HCT116 (cell line): ENCODE measurements at regions not wholly inside any gene's neighbourhood (a gene's known extent, or its start where the extent isn't known, plus 50 kb on each side); places are given as distances from the start of the nearest gene placed in this dataset.
A peak's percentile ranks its signal among the peaks of the same experiment; 100 is the strongest.

Source experiments
- ATAC-seq: fragments of 200-7000 bp; cut with Tn5 transposase; 2 replicates; pipeline ENCODE4 v1.9.1; 2020; ENCODE audit warnings: mild to moderate bottlenecking, moderate library complexity
- BruUV-seq: library from RNA; stranded (reverse); fragments of 400-500 nt; replicated peaks from 2 replicates; lab custom pipeline; 2021; lab: Mats Ljungman, UMichigan
- CTCF ChIA-PET: fragments of 300-600 bp; sonication (Branson Sonifier 250); formaldehyde crosslinking; loops from one replicate; lab custom pipeline; 2021; ENCODE audit warnings: antibody characterized with exemption; lab: Charles Lee
- POLR2A ChIA-PET: fragments of 300-600, 350-600 bp; sonication (Branson Sonifier 250); formaldehyde crosslinking; loops from one replicate; lab custom pipeline; 2021; ENCODE audit warnings: antibody characterized with exemption; lab: Charles Lee
- RAD21 ChIA-PET, 2 experiments: fragments of 300-600 bp; sonication (Branson Sonifier 250); formaldehyde crosslinking; loops; one replicate each; lab custom pipeline; 2023; ENCODE audit warnings: low total read pairs in 2 of 2; ENCODE audit not compliant: uncharacterized antibody in 2 of 2, unreplicated experiment in 2 of 2, low non-redundant PET in 1 of 2; lab: Charles Lee
- DNase-seq: peaks from one replicate; pipeline ENCODE4 v3.0.0-alpha.2; 2010; ENCODE audit warnings: low read depth, low spot score
- H2AFZ ChIP-seq: fragments of 200-600 bp; shearing (Covaris generic), sonication (generic); 2 replicates; pipeline ENCODE4 v1.6.1; 2017; ENCODE audit warnings: low read depth, mixed run types, mixed read lengths, antibody characterized with exemption, low read length; ENCODE audit not compliant: poor library complexity, severe bottlenecking
- H3K27ac ChIP-seq: 2 replicates; pipeline ENCODE4 v1.5.1; 2012; ENCODE audit warnings: low read depth, low read length
- H3K27me3 ChIP-seq: fragments of 200-600 bp; sonication (generic); 2 replicates; pipeline ENCODE4 v1.6.1; 2016; ENCODE audit warnings: mixed run types, low read length, mixed read lengths; ENCODE audit not compliant: insufficient read depth
- H3K36me3 ChIP-seq, 2 experiments: fragments of 200-500 bp in 1 of 2; fragments of 200-600 bp in 1 of 2; sonication (Bioruptor generic) in 1 of 2; sonication (generic) in 1 of 2; 2 replicates each; pipeline versions ENCODE4 v1.5.1 to v1.6.1; 2014 to 2016; ENCODE audit warnings: low read length in 2 of 2, inconsistent platforms in 1 of 2, mixed read lengths in 1 of 2, mixed run types in 1 of 2; ENCODE audit not compliant: insufficient read depth in 2 of 2, control insufficient read depth in 1 of 2
- H3K4me1 ChIP-seq, 2 experiments: fragments of 200-600 bp in 1 of 2; sonication (generic) in 1 of 2; 2 replicates each; pipeline versions ENCODE4 v1.5.1 to v1.6.1; 2012 to 2017; ENCODE audit warnings: low read length in 2 of 2, inconsistent platforms in 1 of 2, mild to moderate bottlenecking in 1 of 2, mixed read lengths in 1 of 2, mixed run types in 1 of 2, moderate library complexity in 1 of 2; ENCODE audit not compliant: insufficient read depth in 2 of 2, control insufficient read depth in 1 of 2
- H3K4me2 ChIP-seq: fragments of 200-600 bp; sonication (generic); 2 replicates; pipeline ENCODE4 v1.6.1; 2017; ENCODE audit warnings: mixed run types, low read length, mixed read lengths
- H3K4me3 ChIP-seq, 2 experiments: fragments of 200-600 bp in 1 of 2; sonication (generic) in 1 of 2; replicated peaks in 1 of 2; 2 replicates each; pipeline ENCODE4 v1.5.1; 2011 to 2016; ENCODE audit warnings: low read length in 2 of 2, control low read depth in 1 of 2, low read depth in 1 of 2, mild to moderate bottlenecking in 1 of 2, mixed read lengths in 1 of 2, mixed run types in 1 of 2
- H3K79me2 ChIP-seq: fragments of 200-600 bp; sonication (generic); 2 replicates; pipeline ENCODE4 v1.6.1; 2017; ENCODE audit warnings: mild to moderate bottlenecking, mixed run types, low read length, moderate library complexity, mixed read lengths; ENCODE audit not compliant: insufficient read depth
- H3K9ac ChIP-seq: fragments of 200-600 bp; sonication (generic); 2 replicates; pipeline ENCODE4 v1.6.1; 2016; ENCODE audit warnings: low read length, mixed read lengths
- H3K9me2 ChIP-seq: fragments of 200-600 bp; sonication (generic), shearing (Covaris generic); 2 replicates; pipeline ENCODE4 v1.6.1; 2017; ENCODE audit warnings: mixed run types, mild to moderate bottlenecking, moderate library complexity; ENCODE audit not compliant: insufficient read depth
- H3K9me3 ChIP-seq, 2 experiments: fragments of 200-500 bp in 1 of 2; fragments of 200-600 bp in 1 of 2; sonication (Bioruptor generic) in 1 of 2; sonication (generic) in 1 of 2; 2 replicates each; pipeline ENCODE4 v1.6.1; 2014 to 2017; ENCODE audit warnings: low read length in 2 of 2, mixed read lengths in 2 of 2, inconsistent platforms in 1 of 2, low read depth in 1 of 2, mild to moderate bottlenecking in 1 of 2, mixed run types in 1 of 2, moderate library complexity in 1 of 2; ENCODE audit not compliant: control insufficient read depth in 1 of 2, insufficient read depth in 1 of 2
- H4K20me1 ChIP-seq: fragments of 200-600 bp; sonication (generic), shearing (Covaris generic); 2 replicates; pipeline ENCODE4 v1.6.1; 2017; ENCODE audit warnings: mixed run types, mild to moderate bottlenecking, moderate library complexity; ENCODE audit not compliant: insufficient read depth
- ATF3 ChIP-seq: IDR thresholded peaks from 2 replicates; pipeline ENCODE4 v1.6.1; 2012
- CBX3 ChIP-seq: IDR thresholded peaks from 2 replicates; pipeline ENCODE4 v1.6.1; 2012; ENCODE audit warnings: low read depth
- CEBPB ChIP-seq: IDR thresholded peaks from 2 replicates; pipeline ENCODE4 v1.6.1; 2012; ENCODE audit warnings: low read depth
- EGR1 ChIP-seq: IDR thresholded peaks from 2 replicates; pipeline ENCODE4 v1.6.1; 2012; ENCODE audit warnings: low read depth
- EZH2 ChIP-seq: fragments of 200-600 bp; sonication (generic); IDR thresholded peaks from 2 replicates; pipeline ENCODE4 v1.6.1; 2017; ENCODE audit warnings: antibody characterized with exemption, mixed run types
- EZH2phosphoT487 ChIP-seq: fragments of 200-600 bp; IDR thresholded peaks from 2 replicates; pipeline ENCODE4 v1.6.1; 2018; ENCODE audit warnings: antibody characterized with exemption, borderline replicate concordance
- FOSL1 ChIP-seq: IDR thresholded peaks from 2 replicates; pipeline ENCODE4 v1.6.1; 2012; ENCODE audit warnings: low read depth
- JUND ChIP-seq: IDR thresholded peaks from 2 replicates; pipeline ENCODE4 v1.6.1; 2012
- POLR2A ChIP-seq: IDR thresholded peaks from 2 replicates; pipeline ENCODE4 v1.7.0; 2011; ENCODE audit warnings: borderline replicate concordance; ENCODE audit not compliant: insufficient read depth, insufficient read length; ENCODE audit errors: extremely low read depth
- RAD21 ChIP-seq: IDR thresholded peaks from 2 replicates; pipeline ENCODE4 v1.6.1; 2012; ENCODE audit warnings: low read depth, mild to moderate bottlenecking
- REST ChIP-seq: IDR thresholded peaks from 2 replicates; pipeline ENCODE4 v1.6.1; 2012; ENCODE audit warnings: low read depth
- SIN3A ChIP-seq: IDR thresholded peaks from 2 replicates; pipeline ENCODE4 v1.6.1; 2012; ENCODE audit warnings: low read depth
- SP1 ChIP-seq: IDR thresholded peaks from 2 replicates; pipeline ENCODE4 v1.6.1; 2012; ENCODE audit warnings: low read depth
- SRF ChIP-seq: IDR thresholded peaks from 2 replicates; pipeline ENCODE4 v1.6.1; 2012; ENCODE audit warnings: low read depth
- TCF7L2 ChIP-seq: IDR thresholded peaks from 2 replicates; pipeline ENCODE4 v1.7.0; 2011; ENCODE audit warnings: borderline replicate concordance, inconsistent platforms; ENCODE audit not compliant: insufficient read depth, insufficient read length; ENCODE audit errors: extremely low read depth
- YY1 ChIP-seq: IDR thresholded peaks from 2 replicates; pipeline ENCODE4 v1.6.1; 2011; ENCODE audit warnings: low read length, low read depth, moderate library complexity, mild to moderate bottlenecking; ENCODE audit not compliant: insufficient replicate concordance; ENCODE audit errors: extremely low read depth
- ZBTB33 ChIP-seq: IDR thresholded peaks from 2 replicates; pipeline ENCODE4 v1.6.1; 2011; ENCODE audit warnings: mild to moderate bottlenecking, low read length, moderate library complexity; ENCODE audit not compliant: insufficient replicate concordance; ENCODE audit errors: extremely low read depth
- ZFX ChIP-seq: fragments of 450-650 bp; IDR thresholded peaks from 2 replicates; pipeline ENCODE4 v1.6.1; 2017
- ZNF274 ChIP-seq: fragments of 200-500 bp; sonication (Bioruptor generic); IDR thresholded peaks from 2 replicates; pipeline ENCODE4 v1.6.1; 2014; ENCODE audit warnings: mild to moderate bottlenecking, low read depth, low read length, inconsistent platforms
- intact Hi-C: fragments of 100-400 bp; cut with micrococcal nuclease; formaldehyde crosslinking; loops from 2 replicates; pipeline ENCODE4 v1.10.0; 2022

GRCh38 chr12:77725611-77726010, 105.1 kb upstream of the NAV3 start:
- ATAC-seq: no peak
- no peak for TF ChIP-seq REST
- TF ChIP-seq EGR1: no peak
- no peak for TF ChIP-seq FOSL1
- TF ChIP-seq ZFX: no peak
- TF ChIP-seq JUND: no peak
- TF ChIP-seq YY1: no peak
- no peak for TF ChIP-seq SP1
- TF ChIP-seq ZBTB33: no peak
- TF ChIP-seq SRF: no peak
- no peak for TF ChIP-seq ATF3
- no peak for TF ChIP-seq TCF7L2
- TF ChIP-seq CEBPB: no peak
- no peak for TF ChIP-seq RAD21
- no peak for TF ChIP-seq POLR2A
- TF ChIP-seq CBX3: no peak
- no peak for TF ChIP-seq EZH2
- no peak for TF ChIP-seq ZNF274
- TF ChIP-seq EZH2phosphoT487: no peak
- no peak for TF ChIP-seq SIN3A

More at GRCh38 chr12:77725611-77726010, 105.1 kb upstream of the NAV3 start:
- Histone ChIP-seq H3K4me2 (no peak overlapping the region), H3K27ac (no peak overlapping the region), H3K9me2 (no peaks in the 10 kb centered on the region), H3K9ac (no peak overlapping the region), H3K27me3 (no peaks in the 10 kb centered on the region), H3K4me1 (no peaks in the 10 kb centered on the region), H4K20me1 (no peaks in the 10 kb centered on the region), H3K36me3 (no peaks in the 10 kb centered on the region), H3K4me3 (no peak overlapping the region), H3K79me2 (no peaks in the 10 kb centered on the region), H3K9me3 (no peaks in the 10 kb centered on the region), H2AFZ (peak overlapping the region; percentile 93)
- no TSS peak for BruUV-seq
- ChIA-PET RAD21 (interaction anchor here in 1 of 2 experiments (1.5 kb wide), 1 partner anchor 200 kb away, joined by 12 read pairs; no protein-coding TSS in a partner anchor), CTCF (interaction anchor here (1.8 kb wide), 1 partner anchor 199 kb away, joined by 55 read pairs; no protein-coding TSS in a partner anchor), POLR2A (no interaction called here)
- no peak for DNase-seq
- intact Hi-C loops: loop anchor here (10.0 kb wide), 1 partner anchor 399 kb away; no protein-coding TSS in a partner anchor
